DMS 273 treated with DMSO at 0.1 percent for 48 hours (cell line): ENCODE measurements at regions not wholly inside any gene's neighbourhood (a gene's known extent, or its start where the extent isn't known, plus 50 kb on each side); places are given as distances from the start of the nearest gene placed in this dataset.

Experiments used
- DNase-seq: peaks from one replicate; lab custom pipeline; 2025; lab: John Stamatoyannopoulos, UW

- DNase-seq, result no peak
These were observed 195.8 kb upstream of the RASGEF1B start for GRCh38 chr4:81667539-81667938.

GRCh38 chr4:81666491-81666890 is 194.8 kb upstream of the RASGEF1B start:
- DNase-seq, result no peak

GRCh38 chr4:81665649-81666048 is 193.9 kb upstream of the RASGEF1B start:
- no peak for DNase-seq

GRCh38 chr4:81665045-81665444 is 193.3 kb upstream of the RASGEF1B start:
- no peak for DNase-seq

DNA sequence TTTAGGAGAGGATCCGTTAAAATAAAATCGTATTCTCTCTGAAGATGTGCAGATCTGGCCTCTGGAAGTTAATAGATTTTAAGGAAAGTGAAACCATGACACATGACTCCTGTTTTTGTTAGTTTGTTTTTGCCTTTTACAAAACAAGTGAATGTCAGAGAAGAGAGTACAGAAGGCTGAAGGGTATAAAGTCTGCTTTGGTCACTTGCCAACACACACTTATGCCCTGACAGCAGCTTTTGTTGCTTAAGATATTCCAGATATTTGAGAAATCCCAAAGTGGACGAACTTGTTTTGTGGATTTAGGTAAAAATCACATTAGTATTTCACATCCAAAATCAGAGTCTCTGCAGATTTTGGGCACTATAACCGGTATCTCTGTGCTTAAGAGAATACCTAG is 192.4 kb upstream of the RASGEF1B start:
- no peak for DNase-seq

DNA sequence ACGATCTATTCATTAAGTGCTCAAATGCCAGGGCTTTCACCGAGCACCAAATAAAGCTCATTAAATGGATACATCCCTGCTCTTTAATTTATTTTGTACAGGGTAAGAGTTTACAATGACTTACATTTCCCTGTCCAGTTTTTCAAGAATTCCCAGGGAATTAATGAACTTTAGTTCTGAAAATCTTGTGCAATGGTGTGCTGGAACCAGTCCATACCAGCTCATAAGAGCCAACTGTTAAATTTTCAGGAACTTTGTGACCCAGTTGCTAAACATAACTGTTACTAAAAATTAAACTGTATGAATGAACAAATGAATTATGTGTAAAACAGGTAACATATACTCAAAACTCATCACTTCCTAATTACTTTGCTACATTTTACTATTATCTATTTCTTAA is 191.7 kb upstream of the RASGEF1B start:
- DNase-seq, result no peak

- DNase-seq, result no peak
These were observed 187.3 kb upstream of the RASGEF1B start for GRCh38 chr4:81659051-81659450.

GRCh38 chr4:81652069-81652478 is 180.4 kb upstream of the RASGEF1B start:
- DNase-seq, result no peak

DNA sequence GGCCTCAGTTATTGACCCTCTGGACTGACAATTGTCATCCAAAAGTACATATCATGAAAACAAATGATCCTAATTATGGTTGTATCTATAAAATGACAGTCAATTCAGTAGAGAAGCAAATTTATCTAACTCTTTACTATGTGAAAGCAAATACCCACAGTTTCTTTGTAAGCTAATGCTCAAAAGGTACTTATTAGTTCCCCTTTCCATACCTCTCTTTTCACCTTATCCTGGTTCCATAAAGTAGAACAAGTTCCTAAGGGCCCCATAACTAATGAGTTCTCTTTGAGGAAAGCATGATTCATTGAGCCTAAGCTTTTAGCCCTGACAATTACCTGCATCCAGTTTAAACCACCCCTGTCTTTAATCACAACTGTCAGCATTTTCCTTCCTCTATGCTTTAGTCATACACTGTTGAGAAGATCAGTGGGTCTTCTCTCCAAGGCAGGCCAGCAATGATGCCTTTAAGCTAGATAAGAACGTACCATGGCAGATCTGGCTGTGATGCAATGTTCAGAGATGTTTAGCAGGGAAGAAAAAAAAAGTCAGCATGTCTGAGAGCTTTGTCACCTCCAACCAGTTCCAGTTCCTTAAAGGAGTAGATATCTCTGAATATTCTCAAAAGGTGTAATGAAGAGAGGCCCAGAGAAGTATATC is 179.7 kb upstream of the RASGEF1B start:
- DNase-seq, result no peak

DNA sequence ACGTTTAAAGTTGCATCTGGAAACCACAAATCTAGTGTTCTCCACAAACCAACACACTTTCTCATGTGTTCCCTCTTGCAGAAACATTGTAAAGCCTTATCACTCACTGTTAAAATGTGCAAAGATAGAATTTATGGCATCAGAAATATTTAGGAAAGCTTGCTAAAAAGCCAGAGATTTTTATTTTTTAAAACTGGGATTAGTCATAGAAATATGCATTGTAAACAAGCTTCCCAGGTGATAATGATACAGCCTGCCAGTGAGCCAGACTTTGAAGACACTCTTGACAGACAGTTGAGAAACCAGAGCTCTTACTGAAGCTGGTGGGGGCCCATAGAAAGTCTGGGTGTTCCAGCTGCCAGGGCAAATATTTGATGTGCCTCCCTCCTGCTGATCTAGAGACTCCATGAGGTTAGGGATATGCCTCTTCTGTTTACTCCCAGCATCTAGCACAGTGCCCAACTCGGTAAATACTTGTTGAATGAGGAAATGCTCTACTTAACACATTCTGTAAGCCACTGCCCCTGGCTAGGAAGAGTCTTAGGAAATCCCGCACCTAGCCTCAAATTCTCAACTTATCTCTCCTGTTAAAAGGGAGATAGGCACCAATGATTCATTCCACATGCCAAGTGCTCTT is 179.0 kb upstream of the RASGEF1B start:
- no peak for DNase-seq

- no peak for DNase-seq
These were observed 177.0 kb upstream of the RASGEF1B start for GRCh38 chr4:81648576-81649275.

GRCh38 chr4:81647388-81647787 is 175.7 kb upstream of the RASGEF1B start:
- DNase-seq, result no peak

GRCh38 chr4:81642543-81642942 is 170.8 kb upstream of the RASGEF1B start:
- DNase-seq, result no peak

DNA sequence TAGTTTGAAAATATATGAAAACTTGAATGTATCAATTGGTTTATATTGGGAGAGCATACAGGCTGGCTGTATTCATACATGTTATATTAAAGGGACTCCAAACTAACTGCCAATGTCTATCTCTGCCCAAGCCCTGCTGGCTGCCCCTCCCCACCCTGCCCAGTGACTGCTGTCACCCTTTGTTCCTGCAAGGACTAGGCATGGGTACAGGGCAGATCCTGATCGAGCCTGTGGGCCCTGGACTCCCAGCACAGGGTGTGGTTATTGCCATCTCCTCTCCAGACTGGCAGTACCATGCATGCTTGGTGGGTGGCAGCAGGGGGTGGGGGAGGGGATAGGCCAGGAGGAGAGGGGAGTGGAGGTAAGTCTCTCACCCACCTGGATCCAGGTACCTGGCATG is 167.5 kb upstream of the RASGEF1B start:
- no peak for DNase-seq

- no peak for DNase-seq
These were observed 167.0 kb upstream of the RASGEF1B start for GRCh38 chr4:81638698-81639097.

GRCh38 chr4:81635739-81636138 is 164.0 kb upstream of the RASGEF1B start:
- DNase-seq, result no peak

- DNase-seq, result no peak
These were observed 163.3 kb upstream of the RASGEF1B start for GRCh38 chr4:81634766-81635549.

- DNase-seq, result no peak
These were observed 162.5 kb upstream of the RASGEF1B start for GRCh38 chr4:81634165-81634564.

DNA sequence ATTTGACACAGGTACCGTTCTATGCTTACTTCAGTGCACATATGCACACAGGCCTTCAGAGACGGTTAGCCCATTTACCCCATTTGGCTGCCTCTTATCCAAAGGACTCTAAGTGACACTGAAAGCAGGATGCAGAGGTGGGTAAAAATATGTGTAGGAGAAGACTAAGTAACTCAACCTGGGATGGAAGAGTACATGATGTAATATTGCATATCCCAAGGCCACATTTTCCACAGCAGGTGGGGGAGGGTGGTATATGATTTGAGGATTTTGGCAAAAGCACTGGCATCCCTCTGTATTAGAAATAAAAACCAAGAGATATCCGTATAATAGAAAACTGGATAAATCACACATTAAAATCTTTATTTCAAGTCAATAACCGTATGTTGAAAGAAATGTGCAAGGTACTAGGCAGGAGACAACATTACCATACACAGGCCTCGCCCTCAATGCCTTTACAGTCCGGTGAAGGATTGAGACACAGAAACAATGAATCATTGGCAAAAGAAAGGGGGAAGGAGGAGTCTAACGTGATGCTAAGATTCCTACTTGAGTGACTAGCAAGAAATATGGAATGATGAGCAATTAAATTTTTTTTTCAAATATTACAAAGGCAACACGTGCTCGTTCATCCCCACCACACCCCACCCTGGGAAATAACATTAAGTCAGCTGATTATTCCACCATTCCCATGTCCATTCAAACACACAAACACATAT is 161.0 kb upstream of the RASGEF1B start:
- DNase-seq, result no peak

GRCh38 chr4:81631958-81632441 is 160.3 kb upstream of the RASGEF1B start:
- peak; percentile 26 for DNase-seq

- no peak for DNase-seq
These were observed 157.7 kb upstream of the RASGEF1B start for GRCh38 chr4:81629366-81629765.

GRCh38 chr4:81628489-81628888 is 156.8 kb upstream of the RASGEF1B start:
- no peak for DNase-seq
